Subcutaneous abdominal adipose tissue (tissue), 5 donors: ENCODE measurements at regions not wholly inside any gene's neighbourhood (a gene's known extent, or its start where the extent isn't known, plus 50 kb on each side); places are given as distances from the start of the nearest gene placed in this dataset.

Experiments used
- H3K27ac ChIP-seq: one replicate; pipeline ENCODE4 v1.7.0; 2013; ENCODE audit warnings: low read depth, mild to moderate bottlenecking, inconsistent platforms, low read length, moderate library complexity
- H3K27me3 ChIP-seq, 5 donors: one replicate each; pipeline ENCODE4 v1.7.0; 2013; ENCODE audit warnings: low read length in 5 of 5, inconsistent platforms in 1 of 5; ENCODE audit not compliant: control insufficient read depth in 5 of 5, insufficient read depth in 4 of 5
- H3K36me3 ChIP-seq, 5 donors: one replicate each; pipeline ENCODE4 v1.7.0; 2013; ENCODE audit warnings: low read length in 5 of 5; ENCODE audit not compliant: control insufficient read depth in 5 of 5, insufficient read depth in 5 of 5
- H3K4me1 ChIP-seq, 5 donors: one replicate each; pipeline ENCODE4 v1.7.0; 2013; ENCODE audit warnings: low read length in 5 of 5, mild to moderate bottlenecking in 3 of 5, moderate library complexity in 1 of 5; ENCODE audit not compliant: control insufficient read depth in 5 of 5, insufficient read depth in 5 of 5
- H3K4me3 ChIP-seq, 5 donors: one replicate each; pipeline ENCODE4 v1.7.0; 2013; ENCODE audit warnings: low read length in 5 of 5, low read depth in 1 of 5
- H3K9ac ChIP-seq, 5 donors: one replicate each; pipeline ENCODE4 v1.7.0; 2013; ENCODE audit warnings: low read length in 5 of 5, mild to moderate bottlenecking in 4 of 5, moderate library complexity in 3 of 5
- H3K9me3 ChIP-seq, 5 donors: one replicate each; pipeline ENCODE4 v1.7.0; 2013; ENCODE audit warnings: low read length in 5 of 5; ENCODE audit not compliant: control insufficient read depth in 5 of 5
- donor health status: healthy.
- donor health status: healthy.
- donor health status: healthy.
- donor health status: healthy.
- donor health status: healthy.

- Histone ChIP-seq H3K4me3 (no peak overlapping the region), H3K9ac (no peak overlapping the region), H3K4me1 (peaks cover 0 to 8% (median 0%) of the 10 kb centered on the region in 5 donors), H3K36me3 (no peaks in the 10 kb centered on the region), H3K27me3 (no peaks in the 10 kb centered on the region), H3K9me3 (no peaks in the 10 kb centered on the region), H3K27ac (no peak overlapping the region)
Observed at GRCh38 chr11:39174196-39174595, 2285.3 kb downstream of the LRRC4C start.

- H3K27ac ChIP-seq: no peak overlapping the region
- H3K4me1 ChIP-seq: no peaks in the 10 kb centered on the region
- H3K27me3 ChIP-seq: no peaks in the 10 kb centered on the region
- no peak overlapping the region for H3K9ac ChIP-seq
- no peak overlapping the region for H3K4me3 ChIP-seq
- H3K9me3 ChIP-seq: no peaks in the 10 kb centered on the region
- no peaks in the 10 kb centered on the region for H3K36me3 ChIP-seq
Observed at GRCh38 chr11:39165021-39165420, 2294.4 kb downstream of the LRRC4C start.

- H3K4me1 ChIP-seq: no peaks in the 10 kb centered on the region
- H3K27ac ChIP-seq: no peak overlapping the region
- no peak overlapping the region for H3K9ac ChIP-seq
Observed at GRCh38 chr11:39149214-39149613, 2310.2 kb downstream of the LRRC4C start.

GRCh38 chr11:39145346-39145745 lies 2314.1 kb downstream of the LRRC4C start:
- no peak overlapping the region for H3K9ac ChIP-seq
- no peak overlapping the region for H3K27ac ChIP-seq
- no peaks in the 10 kb centered on the region for H3K9me3 ChIP-seq
- no peak overlapping the region for H3K4me3 ChIP-seq
- no peaks in the 10 kb centered on the region for H3K4me1 ChIP-seq
- no peaks in the 10 kb centered on the region for H3K27me3 ChIP-seq
- H3K36me3 ChIP-seq: no peaks in the 10 kb centered on the region

More at GRCh38 chr11:39149214-39149613, 2310.2 kb downstream of the LRRC4C start:
- H3K27me3 ChIP-seq: no peaks in the 10 kb centered on the region
- H3K36me3 ChIP-seq: no peaks in the 10 kb centered on the region
- no peaks in the 10 kb centered on the region for H3K9me3 ChIP-seq
- H3K4me3 ChIP-seq: no peak overlapping the region

- Histone ChIP-seq H3K27ac (no peak overlapping the region), H3K4me3 (no peak overlapping the region), H3K36me3 (no peaks in the 10 kb centered on the region), H3K9ac (no peak overlapping the region), H3K4me1 (no peaks in the 10 kb centered on the region), H3K27me3 (no peaks in the 10 kb centered on the region), H3K9me3 (no peaks in the 10 kb centered on the region)
Observed at GRCh38 chr11:39144351-39145130, 2314.9 kb downstream of the LRRC4C start.

- Histone ChIP-seq H3K27ac (no peak overlapping the region), H3K27me3 (no peaks in the 10 kb centered on the region), H3K4me1 (no peaks in the 10 kb centered on the region), H3K9ac (no peak overlapping the region), H3K4me3 (no peak overlapping the region), H3K36me3 (no peaks in the 10 kb centered on the region), H3K9me3 (no peaks in the 10 kb centered on the region)
Observed at GRCh38 chr11:39139581-39139980, 2319.9 kb downstream of the LRRC4C start.

GRCh38 chr11:39120890-39121289 lies 2338.6 kb downstream of the LRRC4C start:
- Histone ChIP-seq H3K36me3 (no peaks in the 10 kb centered on the region), H3K4me3 (no peak overlapping the region), H3K9ac (no peak overlapping the region), H3K9me3 (peaks cover 0 to 5% (median 0%) of the 10 kb centered on the region in 5 donors), H3K27me3 (no peaks in the 10 kb centered on the region), H3K4me1 (no peaks in the 10 kb centered on the region), H3K27ac (no peak overlapping the region)

GRCh38 chr11:39113606-39114005 lies 2345.8 kb downstream of the LRRC4C start:
- Histone ChIP-seq H3K9ac (no peak overlapping the region), H3K27me3 (no peaks in the 10 kb centered on the region), H3K4me1 (peaks cover 0 to 8% (median 3%) of the 10 kb centered on the region in 5 donors), H3K36me3 (no peaks in the 10 kb centered on the region), H3K9me3 (no peaks in the 10 kb centered on the region), H3K4me3 (no peak overlapping the region), H3K27ac (no peak overlapping the region)

- Histone ChIP-seq H3K36me3 (no peaks in the 10 kb centered on the region), H3K4me1 (no peaks in the 10 kb centered on the region), H3K9ac (no peak overlapping the region), H3K9me3 (peaks cover 0 to 14% (median 3%) of the 10 kb centered on the region in 5 donors), H3K4me3 (no peak overlapping the region), H3K27me3 (no peaks in the 10 kb centered on the region), H3K27ac (no peak overlapping the region)
Observed at GRCh38 chr11:39102236-39102635, 2357.2 kb downstream of the LRRC4C start.

- no peaks in the 10 kb centered on the region for H3K36me3 ChIP-seq
- peaks cover 0 to 3% (median 0%) of the 10 kb centered on the region in 5 donors for H3K9me3 ChIP-seq
- H3K27ac ChIP-seq: no peak overlapping the region
- no peak overlapping the region for H3K4me3 ChIP-seq
- no peaks in the 10 kb centered on the region for H3K27me3 ChIP-seq
- H3K9ac ChIP-seq: no peak overlapping the region
- no peaks in the 10 kb centered on the region for H3K4me1 ChIP-seq
Observed at GRCh38 chr11:39078465-39078864, 2381.0 kb downstream of the LRRC4C start.
